ENCODE measurements at regions not wholly inside any gene's neighbourhood (a gene's known extent, or its start where the extent isn't known, plus 50 kb on each side); places are given as distances from the start of the nearest gene placed in this dataset.

DNA sequence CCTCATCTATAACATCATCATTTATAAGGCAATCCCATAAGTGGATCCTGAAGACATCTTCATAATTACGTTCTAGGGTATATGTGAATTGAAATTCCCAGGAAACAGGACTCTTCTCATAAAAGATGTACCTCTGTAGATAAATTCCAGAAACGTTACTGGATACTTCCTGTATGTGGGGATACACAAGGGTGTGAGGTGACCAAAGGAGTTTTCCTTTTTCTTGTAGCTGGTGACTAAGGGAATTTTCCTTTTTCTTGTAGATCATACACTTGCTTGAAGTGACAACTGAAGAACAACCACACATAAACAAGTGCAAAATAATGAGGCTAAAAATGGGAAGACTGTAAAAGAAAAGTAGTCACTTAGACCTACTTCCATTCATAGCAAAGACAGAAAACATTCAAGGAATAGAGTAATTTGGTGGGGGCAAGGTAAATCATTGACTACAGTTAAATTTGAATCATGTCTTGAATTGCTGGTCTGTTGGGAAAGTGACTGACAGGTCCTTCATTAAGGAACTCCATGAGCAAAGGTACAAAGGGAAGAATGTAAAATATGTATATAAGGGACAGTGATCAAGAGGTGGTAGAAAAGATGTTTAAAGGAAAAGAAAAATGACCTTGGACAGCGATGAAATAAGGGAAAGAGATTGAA is 53.2 kb upstream of the UBE2E3 start:
- 44% methylated on average over 3 of the region's 3 CpGs for WGBS (ENCODE audit: insufficient coverage, low coverage, low lambda C conversion rate, missing lambda C conversion rate)
- H3K4me3 ChIP-seq: no peak overlapping the region
- no peaks in the 10 kb centered on the region for H3K27me3 ChIP-seq
- TF ChIP-seq POLR2A (IDR thresholded peaks at IDR 0.05) (no peak), CTCF (IDR thresholded peaks at IDR 0.05) (no peak)
- no peak overlapping the region for H3K27ac ChIP-seq
- H3K4me1 ChIP-seq: no peaks in the 10 kb centered on the region
- intact Hi-C loops (cut with DNase I): no loop called here
- DNase-seq (no peak), ATAC-seq (no peak)
- H3K9me3 ChIP-seq: no peaks in the 10 kb centered on the region
- H3K36me3 ChIP-seq: no peaks in the 10 kb centered on the region

DNA sequence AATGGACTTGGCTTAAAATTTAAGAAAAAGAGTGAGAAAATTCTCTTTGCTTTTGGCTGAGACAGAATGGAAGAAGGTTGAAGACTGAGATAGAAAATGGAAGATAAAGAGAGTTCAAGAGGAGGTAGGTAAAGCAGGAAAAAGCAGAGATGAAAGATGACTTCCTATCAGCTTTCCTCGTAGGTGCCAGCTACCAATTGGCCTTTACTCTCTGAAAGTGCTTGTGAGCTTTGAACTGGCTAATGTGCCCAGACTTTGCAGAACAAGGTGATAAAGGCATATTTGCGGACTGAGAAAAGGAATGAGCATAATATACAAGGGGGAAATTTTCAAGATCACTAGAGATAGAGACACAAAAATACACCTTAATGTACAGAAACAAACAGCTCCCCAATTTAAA is 54.7 kb upstream of the UBE2E3 start:
- Histone ChIP-seq H3K4me1 (no peaks in the 10 kb centered on the region), H3K27me3 (no peaks in the 10 kb centered on the region), H3K4me3 (no peak overlapping the region), H3K9me3 (no peaks in the 10 kb centered on the region), H3K36me3 (no peaks in the 10 kb centered on the region), H3K27ac (no peak overlapping the region)
- 49% methylated on average over 2 of the region's 2 CpGs for WGBS (ENCODE audit: insufficient coverage, low coverage, low lambda C conversion rate, missing lambda C conversion rate)
- no peak for DNase-seq
- intact Hi-C loops (cut with DNase I): no loop called here
- no peak for TF ChIP-seq POLR2A (IDR thresholded peaks at IDR 0.05)
- TF ChIP-seq CTCF (IDR thresholded peaks at IDR 0.05): no peak
- ATAC-seq: no peak

DNA sequence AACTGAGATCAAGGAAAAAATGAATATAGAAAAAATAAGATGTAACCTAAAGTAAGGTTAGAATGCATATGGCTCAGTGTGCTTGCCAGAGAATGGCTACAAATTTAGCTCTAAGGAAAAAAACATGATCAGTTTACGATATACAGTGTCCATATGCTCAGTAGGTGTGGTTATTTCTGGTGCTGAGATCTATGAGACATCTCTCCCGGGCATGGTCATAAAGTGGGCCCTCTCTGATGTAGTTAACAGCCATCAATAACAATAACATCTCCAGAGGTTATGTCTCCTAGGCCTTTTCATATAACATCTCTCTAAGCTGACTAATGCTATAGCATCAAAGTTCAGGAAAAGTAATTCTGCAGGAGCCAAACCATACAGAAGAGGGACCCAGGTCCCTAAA is 56.3 kb upstream of the UBE2E3 start:
- no peak for ATAC-seq
- Histone ChIP-seq H3K27me3 (no peaks in the 10 kb centered on the region), H3K4me3 (no peak overlapping the region), H3K4me1 (no peaks in the 10 kb centered on the region), H3K27ac (no peak overlapping the region), H3K36me3 (no peaks in the 10 kb centered on the region), H3K9me3 (no peaks in the 10 kb centered on the region)
- no peak for DNase-seq
- intact Hi-C loops (cut with DNase I): no loop called here
- WGBS (ENCODE audit: insufficient coverage, low coverage, low lambda C conversion rate, missing lambda C conversion rate): 70% methylated on average over 2 of the region's 2 CpGs
- TF ChIP-seq POLR2A (IDR thresholded peaks at IDR 0.05): no peak
- no peak for TF ChIP-seq CTCF (IDR thresholded peaks at IDR 0.05)

GRCh38 chr2:180910831-180911665 is 69.4 kb upstream of the UBE2E3 start:
- TF ChIP-seq POLR2A (IDR thresholded peaks at IDR 0.05) (no peak), CTCF (IDR thresholded peaks at IDR 0.05) (no peak)

More at GRCh38 chr2:180910831-180911665, 69.4 kb upstream of the UBE2E3 start:
- WGBS (ENCODE audit: insufficient coverage, low coverage, low lambda C conversion rate, missing lambda C conversion rate): 64% methylated on average over 4 of the region's 9 CpGs
- H3K27ac ChIP-seq: no peak overlapping the region
- DNase-seq: peak in 1 of 3 donors; percentile 13
- intact Hi-C loops (cut with DNase I): no loop called here
- no peaks in the 10 kb centered on the region for H3K36me3 ChIP-seq
- no peak for ATAC-seq
- no peaks in the 10 kb centered on the region for H3K4me1 ChIP-seq
- no peaks in the 10 kb centered on the region for H3K9me3 ChIP-seq
- H3K4me3 ChIP-seq: no peak overlapping the region
- no peaks in the 10 kb centered on the region for H3K27me3 ChIP-seq

All from right lobe of liver (tissue), 6 donors.